Body of pancreas (tissue), 4 donors: ENCODE measurements at regions not wholly inside any gene's neighbourhood (a gene's known extent, or its start where the extent isn't known, plus 50 kb on each side); places are given as distances from the start of the nearest gene placed in this dataset.

Experiments
- ATAC-seq: fragments of 150-250 bp; one replicate; pipeline ENCODE4 v1.9.1; 2016
- DNase-seq, 4 donors: peaks; one replicate each; pipeline ENCODE4 v3.0.0-alpha.2; 2019
- H3K27ac ChIP-seq, 4 donors: fragments of 200-600 bp; sonication (generic); 1 replicate in 3 of 4; 2 replicates in 1 of 4; pipeline versions ENCODE4 v1.5.1 to v1.6.1; 2016 to 2019; ENCODE audit warnings: mild to moderate bottlenecking in 1 of 4, mixed read lengths in 1 of 4, moderate library complexity in 1 of 4
- H3K27me3 ChIP-seq, 2 donors: fragments of 200-600 bp; sonication (generic); one replicate each; pipeline ENCODE4 v1.6.0; 2016; ENCODE audit warnings: mild to moderate bottlenecking in 1 of 2
- H3K36me3 ChIP-seq, 2 donors: fragments of 200-600 bp; sonication (generic); replicated peaks in 1 of 2; 2 replicates each; pipeline ENCODE4 v1.5.1; 2016; ENCODE audit warnings: low read depth in 2 of 2; ENCODE audit not compliant: insufficient read depth in 1 of 2
- H3K4me1 ChIP-seq: fragments of 200-600 bp; sonication (generic); one replicate; pipeline ENCODE4 v1.6.0; 2016
- H3K4me3 ChIP-seq, 2 donors: fragments of 200-600 bp; sonication (generic); 1 replicate in 1 of 2; 2 replicates in 1 of 2; pipeline ENCODE4 v1.5.1; 2016 to 2019
- H3K9me3 ChIP-seq, 3 donors: fragments of 200-600 bp; sonication (generic); 1 replicate in 2 of 3; 2 replicates in 1 of 3; pipeline ENCODE4 v1.5.1; 2016
- CTCF ChIP-seq, 7 experiments: fragments of 450-650 bp in 4 of 7; fragments of 200-600 bp in 3 of 7; sonication (generic) in 3 of 7; IDR thresholded peaks; one replicate each; pipeline ENCODE4 v1.5.1; 2016 to 2019; ENCODE audit warnings: antibody characterized with exemption in 7 of 7
- POLR2A ChIP-seq, 3 donors: fragments of 450-650 bp; IDR thresholded peaks; one replicate each; pipeline ENCODE4 v1.6.1; 2016; ENCODE audit warnings: antibody characterized with exemption in 3 of 3, mild to moderate bottlenecking in 2 of 3
- WGBS, 2 donors: methylation state at CpG; one replicate each; pipeline ENCODE4 v1.1.5; 2017; 5-methylcytosine and 5-hydroxymethylcytosine counted together
- intact Hi-C: fragments of 100-400 bp; cut with DNase I; formaldehyde crosslinking; loops from one replicate; pipeline ENCODE4 v1.15.1; 2023

DNA sequence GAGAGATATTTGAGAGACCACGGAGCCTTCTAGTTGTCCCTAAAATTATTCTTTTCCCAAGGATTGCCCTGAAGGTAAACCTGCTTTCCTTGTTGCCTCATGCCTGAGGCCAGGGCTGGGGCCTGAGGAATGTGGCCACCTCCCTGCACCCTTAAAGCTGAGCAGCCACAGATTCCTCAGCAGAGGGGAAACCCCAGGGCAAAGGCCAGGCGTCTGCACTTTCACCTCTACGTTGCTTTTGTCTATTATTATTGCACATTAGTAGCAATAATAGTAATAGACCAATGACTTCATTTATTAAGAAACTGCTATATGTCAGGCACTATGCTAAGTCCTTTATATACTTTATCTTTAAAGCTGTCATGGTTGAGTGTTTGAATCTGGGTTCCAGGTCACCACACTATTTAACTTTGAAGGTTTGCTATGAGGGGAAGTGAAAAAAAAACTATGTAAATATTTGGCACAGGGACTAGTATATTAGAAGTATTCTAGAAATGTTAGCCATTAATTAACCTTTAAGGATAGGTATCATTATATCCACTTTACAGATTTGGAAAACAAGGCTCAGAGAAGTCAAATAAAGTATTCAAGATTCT, 104.2 kb downstream of the LRRC30 start:
- WGBS, 2 donors = 56 to 76% methylated on average over 3 of the region's 3 CpGs
- no peak for ATAC-seq

GRCh38 chr18:7336623-7337022, 105.7 kb downstream of the LRRC30 start:
- ATAC-seq = no peak
- DNase-seq = no peak

More for the DNA sequence above, 104.2 kb downstream of the LRRC30 start:
- H3K27me3 ChIP-seq = no peaks in the 10 kb centered on the region
- H3K4me1 ChIP-seq = no peaks in the 10 kb centered on the region
- no peak overlapping the region for H3K4me3 ChIP-seq
- DNase-seq = no peak
- no peaks in the 10 kb centered on the region for H3K9me3 ChIP-seq
- intact Hi-C loops = no loop called here
- no peak overlapping the region for H3K27ac ChIP-seq
- no peak for TF ChIP-seq CTCF (IDR thresholded peaks at IDR 0.05)
- TF ChIP-seq POLR2A (IDR thresholded peaks at IDR 0.05) = no peak
- no peaks in the 10 kb centered on the region for H3K36me3 ChIP-seq

DNA sequence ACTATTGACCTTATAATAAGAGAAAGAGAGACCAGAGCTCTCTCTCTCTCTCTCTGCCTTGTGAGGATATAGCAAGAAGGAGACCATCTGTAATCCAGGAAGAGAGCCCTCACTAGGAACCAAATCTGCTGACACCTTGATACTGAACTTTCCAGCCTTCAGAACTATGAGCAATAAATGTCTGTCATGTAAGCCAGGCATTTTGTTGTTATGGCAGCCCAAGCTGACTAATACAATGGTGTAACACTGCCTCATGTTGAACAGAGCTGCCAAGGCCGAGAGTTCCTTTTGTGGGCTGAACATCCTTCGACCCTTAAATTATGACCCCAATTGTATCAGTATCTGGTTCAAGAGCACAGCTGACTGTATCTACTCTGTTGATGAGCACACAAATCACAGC, 108.0 kb downstream of the LRRC30 start:
- Histone ChIP-seq H3K36me3 (no peaks in the 10 kb centered on the region), H3K9me3 (no peaks in the 10 kb centered on the region), H3K4me1 (no peaks in the 10 kb centered on the region), H3K27me3 (no peaks in the 10 kb centered on the region), H3K27ac (no peak overlapping the region), H3K4me3 (no peak overlapping the region)
- no peak for TF ChIP-seq CTCF (IDR thresholded peaks at IDR 0.05)
- TF ChIP-seq POLR2A (IDR thresholded peaks at IDR 0.05) = no peak
- DNase-seq = no peak
- no peak for ATAC-seq
- intact Hi-C loops = no loop called here
- 52 to 63% methylated on average over 2 of the region's 2 CpGs for WGBS, 2 donors

More at GRCh38 chr18:7336623-7337022, 105.7 kb downstream of the LRRC30 start:
- intact Hi-C loops = no loop called here
- WGBS, 2 donors = 13 to 29% methylated on average over 1 of the region's 1 CpG
- Histone ChIP-seq H3K4me1 (no peaks in the 10 kb centered on the region), H3K4me3 (no peak overlapping the region), H3K27me3 (no peaks in the 10 kb centered on the region), H3K36me3 (no peaks in the 10 kb centered on the region), H3K9me3 (no peaks in the 10 kb centered on the region), H3K27ac (no peak overlapping the region)
- TF ChIP-seq POLR2A (IDR thresholded peaks at IDR 0.05) (no peak), CTCF (IDR thresholded peaks at IDR 0.05) (no peak)

- no peak overlapping the region for H3K27ac ChIP-seq
- WGBS, 2 donors = 70 to 76% methylated on average over 6 of the region's 6 CpGs
- TF ChIP-seq POLR2A (IDR thresholded peaks at IDR 0.05) = no peak
- no peak for TF ChIP-seq CTCF (IDR thresholded peaks at IDR 0.05)
- H3K27me3 ChIP-seq = no peaks in the 10 kb centered on the region
- no peaks in the 10 kb centered on the region for H3K9me3 ChIP-seq
- no peaks in the 10 kb centered on the region for H3K36me3 ChIP-seq
- intact Hi-C loops = no loop called here
- H3K4me3 ChIP-seq = no peak overlapping the region
- ATAC-seq = no peak
- no peak for DNase-seq
- H3K4me1 ChIP-seq = no peaks in the 10 kb centered on the region
Observed at GRCh38 chr18:7341581-7342337, 110.9 kb downstream of the LRRC30 start.
